Gastroesophageal sphincter (tissue), 4 donors: ENCODE measurements at regions not wholly inside any gene's neighbourhood (a gene's known extent, or its start where the extent isn't known, plus 50 kb on each side); places are given as distances from the start of the nearest gene placed in this dataset.

Experiments
- ATAC-seq: fragments of 150-250 bp; one replicate; pipeline ENCODE4 v1.9.1; 2016; ENCODE audit warnings: mild to moderate bottlenecking, moderate library complexity
- H3K27ac ChIP-seq, 4 donors: fragments of 200-600 bp; sonication (generic) in 3 of 4; 1 replicate in 3 of 4; 2 replicates in 1 of 4; pipeline ENCODE4 v1.5.1; 2016 to 2019
- H3K27me3 ChIP-seq: fragments of 200-600 bp; sonication (generic); one replicate; pipeline ENCODE4 v1.5.1; 2019
- H3K36me3 ChIP-seq, 2 donors: fragments of 200-600 bp; sonication (generic); one replicate each; pipeline ENCODE4 v1.5.1; 2019; ENCODE audit warnings: control low read depth in 1 of 2
- H3K4me1 ChIP-seq, 3 donors: fragments of 200-600 bp; sonication (generic); 1 replicate in 2 of 3; 2 replicates in 1 of 3; pipeline ENCODE4 v1.5.1; 2016 to 2019; ENCODE audit warnings: control low read depth in 2 of 3
- H3K4me3 ChIP-seq, 2 donors: fragments of 200-600 bp; sonication (generic); one replicate each; pipeline ENCODE4 v1.5.1; 2019; ENCODE audit warnings: mild to moderate bottlenecking in 1 of 2, moderate library complexity in 1 of 2
- H3K9me3 ChIP-seq, 3 donors: fragments of 200-600 bp; sonication (generic); one replicate each; pipeline ENCODE4 v1.5.1; 2017 to 2019; ENCODE audit warnings: control low read depth in 2 of 3
- CTCF ChIP-seq, 4 experiments: fragments of 200-600 bp in 2 of 4; fragments of 450-650 bp in 2 of 4; sonication (generic) in 1 of 4; IDR thresholded peaks; one replicate each; pipeline ENCODE4 v1.5.1; 2017 to 2019; ENCODE audit warnings: antibody characterized with exemption in 4 of 4, mild to moderate bottlenecking in 2 of 4, moderate library complexity in 2 of 4
- EP300 ChIP-seq: sonication (generic); formaldehyde crosslinking; IDR thresholded peaks from one replicate; pipeline ENCODE4 v1.6.1; 2017; ENCODE audit warnings: antibody characterized with exemption, mild to moderate bottlenecking
- POLR2A ChIP-seq, 2 donors: fragments of 450-650 bp; IDR thresholded peaks; one replicate each; pipeline ENCODE4 v1.6.1; 2017; ENCODE audit warnings: antibody characterized with exemption in 2 of 2, mild to moderate bottlenecking in 2 of 2, moderate library complexity in 1 of 2
- POLR2AphosphoS5 ChIP-seq: sonication (generic); formaldehyde crosslinking; IDR thresholded peaks from one replicate; pipeline ENCODE4 v1.6.1; 2017; ENCODE audit warnings: antibody characterized with exemption
- WGBS, 2 donors: methylation state at CpG; one replicate each; pipeline ENCODE4 v1.1.5; 2018; ENCODE audit warnings: low coverage in 1 of 2; 5-methylcytosine and 5-hydroxymethylcytosine counted together

- H3K4me3 ChIP-seq = no peak overlapping the region
- H3K36me3 ChIP-seq = no peaks in the 10 kb centered on the region
- no peak for ATAC-seq
- no peaks in the 10 kb centered on the region for H3K27me3 ChIP-seq
- H3K9me3 ChIP-seq = no peaks in the 10 kb centered on the region
- WGBS, 2 donors = 64 to 93% methylated on average over 1 to 3 of the region's 6 CpGs
- H3K4me1 ChIP-seq = no peaks in the 10 kb centered on the region
- no peak for TF ChIP-seq CTCF (IDR thresholded peaks at IDR 0.05)
- H3K27ac ChIP-seq = no peak overlapping the region
Observed at GRCh38 chr9:88319936-88320747, 68.1 kb upstream of the SPIN1 start.

DNA sequence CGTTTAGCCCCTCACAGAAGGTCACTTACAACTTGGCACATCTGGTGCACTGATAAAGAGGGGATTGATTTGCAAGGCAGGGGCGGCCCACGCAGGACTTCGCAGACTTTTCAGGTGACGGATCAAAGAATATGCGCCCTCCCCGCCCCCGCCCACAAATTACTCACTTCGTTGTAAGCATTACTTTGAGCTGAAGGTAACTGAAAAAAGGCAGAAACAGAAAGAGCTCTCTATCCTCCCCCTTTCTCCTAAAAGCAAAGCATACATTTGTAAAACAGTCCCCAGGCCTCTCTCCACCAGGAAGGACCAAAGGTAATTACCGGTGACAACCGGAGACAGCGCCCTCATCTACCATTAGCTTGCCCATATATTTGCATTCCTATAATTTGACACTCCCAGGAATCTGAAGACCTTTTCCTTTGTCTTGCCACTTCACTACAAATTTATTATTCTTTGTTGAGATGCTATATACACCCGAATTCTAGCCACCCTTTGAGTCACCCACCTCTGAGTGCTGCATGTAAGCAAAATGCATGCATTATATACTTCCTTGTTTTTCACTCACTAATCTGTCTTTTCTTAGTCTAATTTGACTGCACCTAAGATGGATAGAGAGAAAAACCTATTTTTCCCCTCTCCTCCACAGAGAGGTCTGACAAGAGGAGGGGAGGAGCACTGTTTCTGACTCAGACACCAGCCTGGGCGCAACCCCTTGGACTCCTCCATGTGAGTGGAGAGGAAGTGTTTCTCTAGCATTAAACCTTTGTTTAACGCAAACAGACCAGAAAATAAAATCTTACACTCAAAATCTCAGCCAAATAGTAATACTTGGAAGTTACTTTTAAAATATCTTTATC, 74.7 kb upstream of the SPIN1 start:
- ATAC-seq = no peak
- H3K27me3 ChIP-seq = no peaks in the 10 kb centered on the region
- H3K36me3 ChIP-seq = no peaks in the 10 kb centered on the region
- no peaks in the 10 kb centered on the region for H3K9me3 ChIP-seq
- H3K27ac ChIP-seq = no peak overlapping the region
- no peaks in the 10 kb centered on the region for H3K4me1 ChIP-seq
- no peak for TF ChIP-seq EP300
- TF ChIP-seq CTCF (IDR thresholded peaks at IDR 0.05) = no peak
- no peak for TF ChIP-seq POLR2AphosphoS5
- no peak for TF ChIP-seq POLR2A (IDR thresholded peaks at IDR 0.05)
- no peak overlapping the region for H3K4me3 ChIP-seq
- WGBS, 2 donors = 56 to 68% methylated on average over 6 to 11 of the region's 15 CpGs

GRCh38 chr9:88312517-88313103, 75.6 kb upstream of the SPIN1 start:
- TF ChIP-seq POLR2A (IDR thresholded peaks at IDR 0.05) (no peak), POLR2AphosphoS5 (no peak), CTCF (IDR thresholded peaks at IDR 0.05) (no peak)
- no peak for ATAC-seq
- 78 to 96% methylated on average over 8 to 9 of the region's 13 CpGs for WGBS, 2 donors
- Histone ChIP-seq H3K4me1 (no peaks in the 10 kb centered on the region), H3K27ac (no peak overlapping the region), H3K4me3 (no peak overlapping the region), H3K27me3 (no peaks in the 10 kb centered on the region), H3K9me3 (no peaks in the 10 kb centered on the region), H3K36me3 (no peaks in the 10 kb centered on the region)

DNA sequence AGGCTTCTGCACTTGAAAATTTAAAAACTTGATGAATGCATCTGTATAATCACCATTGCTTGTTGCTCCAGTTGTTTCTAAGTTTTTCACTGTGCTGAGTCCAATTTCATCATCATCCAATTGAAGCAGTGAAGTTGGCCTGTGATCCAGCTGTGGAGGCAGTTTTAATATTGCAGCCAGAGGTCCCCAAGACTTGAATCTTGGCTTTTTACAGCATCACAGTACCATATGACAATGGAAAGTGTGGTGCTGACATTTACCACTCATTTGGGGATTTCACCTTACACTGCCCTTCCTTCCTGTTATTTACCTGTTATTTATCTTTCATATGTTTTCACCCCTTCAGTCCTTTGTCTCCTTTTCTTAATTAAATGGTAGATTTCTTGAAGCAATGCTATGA, 76.2 kb upstream of the SPIN1 start:
- no peaks in the 10 kb centered on the region for H3K4me1 ChIP-seq
- ATAC-seq = no peak
- H3K4me3 ChIP-seq = no peak overlapping the region
- H3K27ac ChIP-seq = no peak overlapping the region
- no peaks in the 10 kb centered on the region for H3K36me3 ChIP-seq
- H3K9me3 ChIP-seq = no peaks in the 10 kb centered on the region
- TF ChIP-seq EP300 = no peak
- TF ChIP-seq POLR2A (IDR thresholded peaks at IDR 0.05) = no peak
- TF ChIP-seq CTCF (IDR thresholded peaks at IDR 0.05) = no peak
- no peak for TF ChIP-seq POLR2AphosphoS5
- H3K27me3 ChIP-seq = no peaks in the 10 kb centered on the region
